H1 (cell line): ENCODE measurements at regions not wholly inside any gene's neighbourhood (a gene's known extent, or its start where the extent isn't known, plus 50 kb on each side); places are given as distances from the start of the nearest gene placed in this dataset.

Source experiments
- CTCF ChIA-PET: fragments of 300-600 bp; sonication (Branson Sonifier 250); formaldehyde crosslinking; loops from one replicate; lab custom pipeline; 2021; ENCODE audit not compliant: partially characterized antibody; lab: Charles Lee
- POLR2A ChIA-PET: fragments of 300-600 bp; sonication (Branson Sonifier 250); formaldehyde crosslinking; loops from one replicate; lab custom pipeline; 2021; ENCODE audit warnings: inconsistent platforms; ENCODE audit not compliant: partially characterized antibody; lab: Charles Lee
- DNase-seq, 2 experiments: peaks; one replicate each; pipeline versions ENCODE4 v3.0.0 to v3.0.0-alpha.2; 2010 to 2022; ENCODE audit warnings: low spot score in 2 of 2, low read depth in 1 of 2, mixed read lengths in 1 of 2
- FAIRE-seq: peaks from 2 replicates; lab custom pipeline; 2011; peaks lifted over from hg19 to GRCh38; lab: Jason Lieb, UNC
- H2AFZ ChIP-seq: 2 replicates; pipeline ENCODE4 v1.8.1; 2012; ENCODE audit warnings: low read length, inconsistent platforms
- H2AK5ac ChIP-seq: 2 replicates; pipeline ENCODE4 v1.6.1; 2013; ENCODE audit warnings: low read depth, low read length
- H2BK120ac ChIP-seq: replicated peaks from 2 replicates; pipeline ENCODE3; 2013; ENCODE audit warnings: low read depth, low read length, inconsistent platforms
- H2BK12ac ChIP-seq: 2 replicates; pipeline ENCODE4 v1.6.1; 2013; ENCODE audit warnings: low read depth, low read length
- H2BK15ac ChIP-seq: 2 replicates; pipeline ENCODE4 v1.6.1; 2013; ENCODE audit warnings: low read length
- H2BK20ac ChIP-seq: 2 replicates; pipeline ENCODE4 v1.6.1; 2013; ENCODE audit warnings: low read length
- H2BK5ac ChIP-seq: 2 replicates; pipeline ENCODE4 v1.6.1; 2013; ENCODE audit warnings: low read depth, low read length
- H3K14ac ChIP-seq: 2 replicates; pipeline ENCODE4 v1.6.1; 2013; ENCODE audit warnings: inconsistent platforms; ENCODE audit not compliant: insufficient read length
- H3K18ac ChIP-seq: 2 replicates; pipeline ENCODE4 v1.6.1; 2013; ENCODE audit warnings: low read length; ENCODE audit errors: extremely low read depth
- H3K23ac ChIP-seq: 2 replicates; pipeline ENCODE4 v1.6.1; 2013; ENCODE audit warnings: inconsistent platforms; ENCODE audit not compliant: insufficient read length
- H3K23me2 ChIP-seq: 2 replicates; pipeline ENCODE4 v1.6.1; 2013; ENCODE audit warnings: low read depth, low read length
- H3K27ac ChIP-seq: 2 replicates; pipeline ENCODE4 v1.6.1; 2011; ENCODE audit warnings: low read depth, low read length, inconsistent platforms
- H3K27me3 ChIP-seq, 4 experiments: replicated peaks in 1 of 4; 1 replicate in 1 of 4; 2 replicates in 3 of 4; pipeline versions ENCODE4 v1.6.1 to v1.8.1; 2011 to 2013; ENCODE audit warnings: low read length in 3 of 4, mild to moderate bottlenecking in 3 of 4, inconsistent platforms in 2 of 4, mixed read lengths in 2 of 4, moderate library complexity in 1 of 4; ENCODE audit not compliant: control insufficient read depth in 3 of 4, insufficient read depth in 3 of 4; ENCODE audit errors: extremely low read depth in 1 of 4
- H3K36me3 ChIP-seq, 4 experiments: 2 replicates each; pipeline versions ENCODE4 v1.6.1 to v1.8.1; 2011 to 2013; ENCODE audit warnings: mild to moderate bottlenecking in 4 of 4, low read length in 3 of 4, moderate library complexity in 2 of 4, control low read depth in 1 of 4, inconsistent platforms in 1 of 4; ENCODE audit not compliant: insufficient read depth in 4 of 4, control insufficient read depth in 2 of 4
- H3K4ac ChIP-seq: replicated peaks from 2 replicates; pipeline ENCODE3; 2013; ENCODE audit warnings: low read length, low read depth, mixed read lengths, inconsistent platforms; ENCODE audit not compliant: insufficient read length
- H3K4me1 ChIP-seq, 4 experiments: replicated peaks in 1 of 4; 1 replicate in 1 of 4; 2 replicates in 3 of 4; pipeline versions ENCODE4 v1.6.1 to v1.8.1; 2011 to 2013; ENCODE audit warnings: low read length in 3 of 4, inconsistent platforms in 2 of 4, mixed read lengths in 1 of 4; ENCODE audit not compliant: insufficient read depth in 4 of 4, control insufficient read depth in 3 of 4
- H3K4me2 ChIP-seq, 2 experiments: 2 replicates each; pipeline versions ENCODE4 v1.6.1 to v1.8.1; 2011 to 2013; ENCODE audit warnings: low read depth in 2 of 2, low read length in 2 of 2, control low read depth in 1 of 2, inconsistent platforms in 1 of 2, mild to moderate bottlenecking in 1 of 2; ENCODE audit not compliant: insufficient read depth in 1 of 2
- H3K4me3 ChIP-seq, 4 experiments: fragments of 200-600, 300-600 bp in 1 of 4; sonication (generic), shearing (Covaris generic), sonication (Bioruptor Twin) in 1 of 4; 2 replicates each; pipeline versions ENCODE4 v1.5.1 to v1.8.1; 2011 to 2016; ENCODE audit warnings: low read length in 4 of 4, low read depth in 3 of 4, control low read depth in 2 of 4, inconsistent platforms in 2 of 4, mild to moderate bottlenecking in 2 of 4, mixed read lengths in 1 of 4, moderate library complexity in 1 of 4; ENCODE audit not compliant: insufficient read depth in 2 of 4; ENCODE audit errors: extremely low read depth in 1 of 4
- H3K56ac ChIP-seq: replicated peaks from 2 replicates; pipeline ENCODE3; 2013; ENCODE audit warnings: low read depth, mild to moderate bottlenecking, mixed read lengths, low read length, inconsistent platforms; ENCODE audit not compliant: insufficient read length
- H3K79me1 ChIP-seq: 2 replicates; pipeline ENCODE4 v1.6.1; 2013; ENCODE audit warnings: low read depth, low read length, control low read depth
- H3K79me2 ChIP-seq, 2 experiments: 2 replicates each; pipeline versions ENCODE4 v1.6.1 to v1.8.1; 2012 to 2013; ENCODE audit warnings: low read length in 2 of 2, mild to moderate bottlenecking in 2 of 2, inconsistent platforms in 1 of 2; ENCODE audit not compliant: insufficient read depth in 2 of 2, control insufficient read depth in 1 of 2
- H3K9ac ChIP-seq, 4 experiments: replicated peaks in 1 of 4; 1 replicate in 1 of 4; 2 replicates in 3 of 4; pipeline versions ENCODE4 v1.6.1 to v1.8.1; 2011 to 2013; ENCODE audit warnings: low read depth in 3 of 4, low read length in 3 of 4, control low read depth in 2 of 4, mild to moderate bottlenecking in 2 of 4, moderate library complexity in 2 of 4, inconsistent platforms in 1 of 4; ENCODE audit errors: extremely low read depth in 1 of 4
- H3K9me3 ChIP-seq, 2 experiments: 2 replicates each; pipeline versions ENCODE4 v1.6.1 to v1.8.1; 2012 to 2013; ENCODE audit warnings: mild to moderate bottlenecking in 2 of 2, moderate library complexity in 2 of 2, control low read depth in 1 of 2, inconsistent platforms in 1 of 2, low read depth in 1 of 2, low read length in 1 of 2, mixed read lengths in 1 of 2; ENCODE audit not compliant: insufficient read depth in 2 of 2
- H4K20me1 ChIP-seq, 2 experiments: replicated peaks in 1 of 2; 2 replicates each; pipeline versions ENCODE3 to v1.8.1; 2011 to 2013; ENCODE audit warnings: inconsistent platforms in 2 of 2, low read length in 2 of 2, mild to moderate bottlenecking in 1 of 2; ENCODE audit not compliant: insufficient read depth in 2 of 2, control insufficient read depth in 1 of 2
- H4K5ac ChIP-seq: 2 replicates; pipeline ENCODE4 v1.6.1; 2013; ENCODE audit warnings: low read length, low read depth, mixed read lengths, inconsistent platforms; ENCODE audit not compliant: insufficient read length
- H4K8ac ChIP-seq: 2 replicates; pipeline ENCODE4 v1.8.0; 2013; ENCODE audit warnings: mild to moderate bottlenecking, moderate library complexity, low read length, inconsistent platforms; ENCODE audit not compliant: insufficient read depth; ENCODE audit errors: extremely low read depth
- H4K91ac ChIP-seq: replicated peaks from 2 replicates; pipeline ENCODE3; 2013; ENCODE audit warnings: low read length, mixed read lengths, inconsistent platforms; ENCODE audit not compliant: insufficient read length
- CHD1 ChIP-seq: IDR thresholded peaks from 2 replicates; pipeline ENCODE4 v1.6.1; 2012; ENCODE audit warnings: low read depth, low read length, improper control_type of control experiment
- JUND ChIP-seq: IDR thresholded peaks from 2 replicates; pipeline ENCODE4 v1.6.1; 2011; ENCODE audit warnings: mild to moderate bottlenecking, improper control_type of control experiment, low read length
- KDM1A ChIP-seq: fragments of 200-600, 300-600 bp; sonication (generic); IDR thresholded peaks from 2 replicates; pipeline ENCODE4 v1.7.1; 2016; ENCODE audit warnings: mild to moderate bottlenecking, low read length, borderline replicate concordance
- KDM4A ChIP-seq: IDR thresholded peaks from one replicate; pipeline ENCODE4 v1.7.1; 2012; ENCODE audit warnings: low read depth, mild to moderate bottlenecking, moderate library complexity, low read length, inconsistent platforms; ENCODE audit not compliant: severe bottlenecking
- MAFK ChIP-seq: IDR thresholded peaks from 2 replicates; pipeline ENCODE4 v1.6.1; 2012; ENCODE audit warnings: low read depth, mild to moderate bottlenecking, improper control_type of control experiment, low read length
- NRF1 ChIP-seq: IDR thresholded peaks from 2 replicates; pipeline ENCODE4 v1.6.1; 2011; ENCODE audit warnings: mild to moderate bottlenecking, low read depth, low read length, improper control_type of control experiment
- POLR2AphosphoS5 ChIP-seq: IDR thresholded peaks from 2 replicates; pipeline ENCODE4 v1.6.1; 2011; ENCODE audit warnings: low read depth, low read length
- SUZ12 ChIP-seq: fragments of 200-600 bp; sonication (generic); IDR thresholded peaks from 2 replicates; pipeline ENCODE4 v1.6.1; 2012; ENCODE audit warnings: mild to moderate bottlenecking, inconsistent platforms, low read length, moderate library complexity, mixed read lengths
- TAF7 ChIP-seq: optimal IDR thresholded peaks from 2 replicates; pipeline ENCODE3; 2011; ENCODE audit warnings: low read depth, mild to moderate bottlenecking, inconsistent platforms, low read length, moderate library complexity, borderline replicate concordance
- YY1 ChIP-seq: IDR thresholded peaks from 2 replicates; pipeline ENCODE4 v1.6.1; 2011; ENCODE audit warnings: low read depth, mild to moderate bottlenecking, low read length
- WGBS, 2 experiments: shearing (Covaris generic) in 1 of 2; methylation state at CpG; one replicate each; pipeline versions ENCODE4 v1.1.6 to v1.1.7; 2013 to 2015; ENCODE audit warnings: low lambda C conversion rate in 2 of 2, mixed read lengths in 2 of 2, inconsistent platforms in 1 of 2, low coverage in 1 of 2, missing lambda C conversion rate in 1 of 2; ENCODE audit not compliant: insufficient replicate concordance in 2 of 2, insufficient coverage in 1 of 2, insufficient read length in 1 of 2; ENCODE audit errors: extremely low coverage in 1 of 2, missing lambda C conversion rate in 1 of 2; 5-methylcytosine and 5-hydroxymethylcytosine counted together
- TF ChIP-seq, protein P1 (sequence below): IDR thresholded peaks from 2 replicates; pipeline ENCODE4 v1.6.1; 2011; ENCODE audit warnings: low read depth, mild to moderate bottlenecking, low read length; ENCODE audit not compliant: insufficient read depth
- TF ChIP-seq, protein P2 (sequence below): IDR thresholded peaks from 2 replicates; pipeline ENCODE4 v1.6.1; 2011; ENCODE audit warnings: low read length, improper control_type of control experiment

DNA sequence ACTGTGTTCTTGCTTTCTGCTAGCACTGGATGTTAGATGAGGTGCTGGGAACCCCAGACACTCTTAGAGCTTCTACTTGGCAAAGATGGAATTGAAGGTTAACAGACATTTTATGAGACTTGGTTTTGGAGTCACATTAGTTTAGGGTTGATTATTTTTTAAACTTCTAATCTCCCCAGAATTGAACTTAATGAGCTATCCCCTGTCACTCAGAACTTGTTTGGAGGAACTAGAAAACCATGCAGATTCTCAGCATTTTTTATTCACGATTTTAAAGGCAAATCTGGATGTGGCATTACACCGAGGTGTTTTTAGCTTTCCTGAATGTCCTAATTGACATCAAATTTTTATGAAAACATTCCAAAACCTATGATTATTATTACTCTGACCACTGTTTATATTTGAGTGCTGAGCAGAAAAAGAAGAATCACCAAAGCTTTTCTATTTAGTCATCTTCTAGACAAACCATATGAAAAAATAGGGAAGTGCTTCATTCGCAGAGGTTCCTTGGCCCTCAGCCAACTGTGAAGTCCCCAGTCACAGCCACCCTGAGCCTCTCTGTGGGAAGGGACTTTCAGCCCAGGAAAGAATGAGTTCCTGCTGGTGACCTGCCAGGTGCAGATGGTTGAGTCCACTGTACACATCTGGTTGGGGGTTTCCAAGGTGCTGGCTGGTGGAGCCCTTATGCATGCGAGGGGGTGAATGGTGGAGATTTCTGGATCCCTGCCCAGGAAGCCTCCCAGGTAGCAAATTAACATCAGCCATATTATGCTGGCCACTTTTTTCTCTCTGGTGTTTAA is 196.0 kb upstream of the TOPAZ1 start:
- no peak overlapping the region for H2AK5ac ChIP-seq
- no peaks in the 10 kb centered on the region for H3K27me3 ChIP-seq
- H3K4me2 ChIP-seq, result no peak overlapping the region
- 82% methylated on average over 4 of the region's 4 CpGs; no CpG with 5 or more reads in 1 of the 2 experiments for WGBS, 2 experiments
- no peak overlapping the region for H3K18ac ChIP-seq
- no peak overlapping the region for H4K5ac ChIP-seq
- peaks cover 0 to 9% (median 3%) of the 10 kb centered on the region in 4 experiments; a peak in 4 of 7 replicates for H3K4me1 ChIP-seq
- H3K14ac ChIP-seq, result no peak overlapping the region
- peaks cover 0 to 4% of the 10 kb centered on the region in 2 experiments; a peak in 2 of 4 replicates for H3K9me3 ChIP-seq
- no peak overlapping the region for H3K4ac ChIP-seq
- DNase-seq (no peak), FAIRE-seq (no peak)
- CTCF ChIA-PET, result interaction anchor here (0.9 kb wide), 1 partner anchor 278 kb away, joined by 3 read pairs; no protein-coding TSS in a partner anchor
- H3K9ac ChIP-seq, result no peak overlapping the region
- H4K8ac ChIP-seq, result no peak overlapping the region
- no peaks in the 10 kb centered on the region for H3K79me2 ChIP-seq
- H2AFZ ChIP-seq, result no peak overlapping the region
- POLR2A ChIA-PET, result no interaction called here
- no peak overlapping the region for H4K91ac ChIP-seq
- no peaks in the 10 kb centered on the region for H4K20me1 ChIP-seq
- no peak overlapping the region for H2BK120ac ChIP-seq
- no peak overlapping the region for H2BK20ac ChIP-seq
- H3K4me3 ChIP-seq, result no peak overlapping the region
- no peak overlapping the region for H2BK5ac ChIP-seq
- H3K27ac ChIP-seq, result no peak overlapping the region
- H3K56ac ChIP-seq, result no peak overlapping the region
- H2BK15ac ChIP-seq, result no peak overlapping the region
- no peak overlapping the region for H2BK12ac ChIP-seq
- H3K79me1 ChIP-seq, result no peaks in the 10 kb centered on the region
- H3K36me3 ChIP-seq, result no peaks in the 10 kb centered on the region
- no peak overlapping the region for H3K23ac ChIP-seq
- no peaks in the 10 kb centered on the region for H3K23me2 ChIP-seq
- no peak for TF ChIP-seq POLR2AphosphoS5
- TF ChIP-seq CHD1, result no peak
- no peak for TF ChIP-seq KDM4A
- TF ChIP-seq TAF7, result no peak
- TF ChIP-seq MAFK, result no peak
- no peak for TF ChIP-seq JUND
- TF ChIP-seq, protein P1, sequence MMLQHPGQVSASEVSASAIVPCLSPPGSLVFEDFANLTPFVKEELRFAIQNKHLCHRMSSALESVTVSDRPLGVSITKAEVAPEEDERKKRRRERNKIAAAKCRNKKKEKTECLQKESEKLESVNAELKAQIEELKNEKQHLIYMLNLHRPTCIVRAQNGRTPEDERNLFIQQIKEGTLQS, result no peak
- TF ChIP-seq, protein P2, sequence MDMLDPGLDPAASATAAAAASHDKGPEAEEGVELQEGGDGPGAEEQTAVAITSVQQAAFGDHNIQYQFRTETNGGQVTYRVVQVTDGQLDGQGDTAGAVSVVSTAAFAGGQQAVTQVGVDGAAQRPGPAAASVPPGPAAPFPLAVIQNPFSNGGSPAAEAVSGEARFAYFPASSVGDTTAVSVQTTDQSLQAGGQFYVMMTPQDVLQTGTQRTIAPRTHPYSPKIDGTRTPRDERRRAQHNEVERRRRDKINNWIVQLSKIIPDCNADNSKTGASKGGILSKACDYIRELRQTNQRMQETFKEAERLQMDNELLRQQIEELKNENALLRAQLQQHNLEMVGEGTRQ, result no peak
- no peak for TF ChIP-seq KDM1A
- no peak for TF ChIP-seq NRF1
- no peak for TF ChIP-seq SUZ12
- TF ChIP-seq YY1, result no peak
